Astrocyte of the cerebellum (primary cell): ENCODE measurements at regions not wholly inside any gene's neighbourhood (a gene's known extent, or its start where the extent isn't known, plus 50 kb on each side); places are given as distances from the start of the nearest gene placed in this dataset.

Experiments
- DNase-seq: peaks from one replicate; pipeline ENCODE4 v3.0.0-alpha.2; 2011; ENCODE audit warnings: low read depth
- H3K4me3 ChIP-seq: 2 replicates; pipeline ENCODE4 v1.5.1; 2011; ENCODE audit warnings: mild to moderate bottlenecking, low read depth, low read length, moderate library complexity
- in situ Hi-C: cut with HindIII; loops from 2 replicates; pipeline ENCODE4 v1.10.0; 2017; ENCODE audit warnings: low sequenced_read_pairs
- TF ChIP-seq, protein P1 (sequence below): IDR thresholded peaks from 2 replicates; pipeline ENCODE4 v1.5.1; 2012; ENCODE audit warnings: low read length, low read depth, moderate library complexity, mild to moderate bottlenecking; ENCODE audit errors: missing control alignments

DNA sequence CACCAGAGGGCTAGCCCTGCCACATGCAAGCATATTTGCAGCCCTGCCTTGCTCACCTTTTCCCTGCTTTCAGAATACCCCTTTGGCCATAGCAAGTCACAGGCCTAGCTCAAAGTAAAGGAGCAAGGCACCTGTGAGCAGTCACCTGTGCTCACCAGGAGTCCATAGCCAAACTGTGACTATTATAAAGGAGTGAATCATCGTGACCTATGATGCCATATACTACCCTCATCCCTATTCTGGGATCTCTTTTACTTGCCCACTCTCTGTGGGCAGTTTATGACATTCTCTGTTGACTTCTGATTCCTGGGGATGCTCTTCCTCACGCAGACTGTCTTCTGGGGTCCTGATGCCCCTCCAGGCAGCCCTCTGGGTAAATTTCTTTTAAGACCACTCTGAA, 200.5 kb upstream of the NLRP1 start:
- TF ChIP-seq, protein P1, sequence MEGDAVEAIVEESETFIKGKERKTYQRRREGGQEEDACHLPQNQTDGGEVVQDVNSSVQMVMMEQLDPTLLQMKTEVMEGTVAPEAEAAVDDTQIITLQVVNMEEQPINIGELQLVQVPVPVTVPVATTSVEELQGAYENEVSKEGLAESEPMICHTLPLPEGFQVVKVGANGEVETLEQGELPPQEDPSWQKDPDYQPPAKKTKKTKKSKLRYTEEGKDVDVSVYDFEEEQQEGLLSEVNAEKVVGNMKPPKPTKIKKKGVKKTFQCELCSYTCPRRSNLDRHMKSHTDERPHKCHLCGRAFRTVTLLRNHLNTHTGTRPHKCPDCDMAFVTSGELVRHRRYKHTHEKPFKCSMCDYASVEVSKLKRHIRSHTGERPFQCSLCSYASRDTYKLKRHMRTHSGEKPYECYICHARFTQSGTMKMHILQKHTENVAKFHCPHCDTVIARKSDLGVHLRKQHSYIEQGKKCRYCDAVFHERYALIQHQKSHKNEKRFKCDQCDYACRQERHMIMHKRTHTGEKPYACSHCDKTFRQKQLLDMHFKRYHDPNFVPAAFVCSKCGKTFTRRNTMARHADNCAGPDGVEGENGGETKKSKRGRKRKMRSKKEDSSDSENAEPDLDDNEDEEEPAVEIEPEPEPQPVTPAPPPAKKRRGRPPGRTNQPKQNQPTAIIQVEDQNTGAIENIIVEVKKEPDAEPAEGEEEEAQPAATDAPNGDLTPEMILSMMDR, result no peak
- H3K4me3 ChIP-seq, result no peak overlapping the region
- DNase-seq, result no peak
- in situ Hi-C loops, result no loop called here

- no peak for DNase-seq
- in situ Hi-C loops, result no loop called here
- TF ChIP-seq, protein P1, result no peak
- no peak overlapping the region for H3K4me3 ChIP-seq
Observed at GRCh38 chr17:5785338-5785737, 201.0 kb upstream of the NLRP1 start.

- TF ChIP-seq, protein P1, result no peak
- in situ Hi-C loops, result no loop called here
- DNase-seq, result no peak
Observed at GRCh38 chr17:5785867-5786509, 201.7 kb upstream of the NLRP1 start.

GRCh38 chr17:5786510-5786875, 202.2 kb upstream of the NLRP1 start:
- no peak for DNase-seq
- TF ChIP-seq, protein P1, result no peak
- no peak overlapping the region for H3K4me3 ChIP-seq
- in situ Hi-C loops, result no loop called here

More at GRCh38 chr17:5785867-5786509, 201.7 kb upstream of the NLRP1 start:
- H3K4me3 ChIP-seq, result no peak overlapping the region

- TF ChIP-seq, protein P1, result no peak
- in situ Hi-C loops, result no loop called here
- no peak for DNase-seq
- no peak overlapping the region for H3K4me3 ChIP-seq
Observed at GRCh38 chr17:5788266-5788900, 204.1 kb upstream of the NLRP1 start.

GRCh38 chr17:5789528-5789927, 205.2 kb upstream of the NLRP1 start:
- H3K4me3 ChIP-seq, result no peak overlapping the region
- in situ Hi-C loops, result no loop called here
- TF ChIP-seq, protein P1, result no peak
- no peak for DNase-seq
